GM12878 (cell line): ENCODE measurements at regions not wholly inside any gene's neighbourhood (a gene's known extent, or its start where the extent isn't known, plus 50 kb on each side); places are given as distances from the start of the nearest gene placed in this dataset.

Source experiments
- ATAC-seq: fragments of 200-7000 bp; cut with Tn5 transposase; 3 replicates; pipeline ENCODE4 v1.9.1; 2020; ENCODE audit warnings: mild to moderate bottlenecking, moderate library complexity
- BruUV-seq: library from RNA; stranded (reverse); fragments of 400-500 nt; replicated peaks from 2 replicates; lab custom pipeline; 2021; lab: Mats Ljungman, UMichigan
- CTCF ChIA-PET: fragments of 300-600 bp; sonication (Branson Sonifier 250); formaldehyde crosslinking; extraction: SDS; loops from one replicate; lab custom pipeline; 2021; ENCODE audit warnings: inconsistent platforms; lab: Yijun Ruan, JAX
- POLR2A ChIA-PET: fragments of 350-600 bp; formaldehyde crosslinking; extraction: SDS; loops from one replicate; lab custom pipeline; 2021; ENCODE audit warnings: inconsistent platforms; lab: Charles Lee
- RAD21 ChIA-PET: fragments of 300-600 bp; sonication (Branson Sonifier 250); formaldehyde crosslinking; loops from one replicate; lab custom pipeline; 2023; ENCODE audit warnings: antibody characterized with exemption; ENCODE audit not compliant: unreplicated experiment; lab: Charles Lee
- SMC1A ChIA-PET: fragments of 300-600 bp; sonication (Branson Sonifier 250); formaldehyde crosslinking; loops from one replicate; lab custom pipeline; 2023; ENCODE audit not compliant: unreplicated experiment, uncharacterized antibody; lab: Charles Lee
- DNase-seq: peaks from one replicate; pipeline ENCODE4 v3.0.0-alpha.2; 2011; ENCODE audit warnings: low read depth, low spot score
- FAIRE-seq: peaks from 3 replicates; lab custom pipeline; 2011; peaks lifted over from hg19 to GRCh38; lab: Jason Lieb, UNC
- H2AFZ ChIP-seq: 2 replicates; pipeline ENCODE4 v1.6.0; 2011; ENCODE audit warnings: low read depth, low read length, control low read depth; ENCODE audit not compliant: control insufficient read depth
- H3K27ac ChIP-seq: 2 replicates; pipeline ENCODE4 v1.5.1; 2011; ENCODE audit warnings: control low read depth; ENCODE audit not compliant: control insufficient read depth, insufficient read depth
- H3K27me3 ChIP-seq, 2 experiments: replicated peaks in 1 of 2; 2 replicates each; pipeline versions ENCODE4 v1.6.0 to v1.6.1; 2011; ENCODE audit warnings: low read length in 1 of 2; ENCODE audit not compliant: control insufficient read depth in 2 of 2, insufficient read depth in 2 of 2
- H3K36me3 ChIP-seq, 2 experiments: 2 replicates each; pipeline ENCODE4 v1.5.1; 2011; ENCODE audit warnings: low read length in 1 of 2; ENCODE audit not compliant: control insufficient read depth in 2 of 2, insufficient read depth in 2 of 2
- H3K4me1 ChIP-seq: 2 replicates; pipeline ENCODE4 v1.6.1; 2011; ENCODE audit warnings: mild to moderate bottlenecking, low read length, moderate library complexity, mixed read lengths; ENCODE audit not compliant: control insufficient read depth, insufficient read depth
- H3K4me2 ChIP-seq: 2 replicates; pipeline ENCODE4 v1.6.0; 2011; ENCODE audit warnings: control low read depth; ENCODE audit not compliant: control insufficient read depth, insufficient read depth
- H3K4me3 ChIP-seq: fragments of 200-600 bp; sonication (generic); 2 replicates; pipeline ENCODE4 v1.5.1; 2016
- H3K79me2 ChIP-seq: 2 replicates; pipeline ENCODE4 v1.6.0; 2011; ENCODE audit warnings: low read length; ENCODE audit not compliant: control insufficient read depth, insufficient read depth
- H3K9ac ChIP-seq: 2 replicates; pipeline ENCODE4 v1.8.0; 2011; ENCODE audit warnings: low read length, control low read depth, mixed read lengths; ENCODE audit not compliant: control insufficient read depth, insufficient read depth
- H3K9me3 ChIP-seq: replicated peaks from 3 replicates; pipeline ENCODE4 v1.5.1; 2011; ENCODE audit warnings: mild to moderate bottlenecking, low read length; ENCODE audit not compliant: control insufficient read depth, insufficient read depth
- H4K20me1 ChIP-seq: 2 replicates; pipeline ENCODE4 v1.6.0; 2011; ENCODE audit not compliant: control insufficient read depth, insufficient read depth
- ASH2L ChIP-seq: fragments of 300-600, 200-600 bp; sonication (generic); IDR thresholded peaks from 2 replicates; pipeline ENCODE4 v1.6.1; 2017; ENCODE audit warnings: low read depth, mild to moderate bottlenecking, borderline replicate concordance
- BCL11A ChIP-seq: IDR thresholded peaks from 2 replicates; pipeline ENCODE4 v1.6.1; 2011; ENCODE audit warnings: low read depth, low read length
- CUX1 ChIP-seq: IDR thresholded peaks from 2 replicates; pipeline ENCODE4 v1.6.1; 2012; ENCODE audit warnings: improper control_type of control experiment, low read depth, low read length; ENCODE audit not compliant: insufficient replicate concordance
- HDGF ChIP-seq: fragments of 450-650 bp; IDR thresholded peaks from 2 replicates; pipeline ENCODE4 v1.6.1; 2016; ENCODE audit warnings: antibody characterized with exemption
- IRF4 ChIP-seq: IDR thresholded peaks from 2 replicates; pipeline ENCODE4 v1.6.1; 2011; ENCODE audit warnings: low read depth, low read length
- MEF2A ChIP-seq: IDR thresholded peaks from 2 replicates; pipeline ENCODE4 v1.6.1; 2011; ENCODE audit warnings: low read depth, mild to moderate bottlenecking, low read length, moderate library complexity; ENCODE audit not compliant: insufficient read depth
- MEF2B ChIP-seq: fragments of 450-650 bp; IDR thresholded peaks from 2 replicates; pipeline ENCODE4 v1.6.1; 2018; ENCODE audit warnings: mild to moderate bottlenecking, moderate library complexity; ENCODE audit not compliant: partially characterized antibody, poor library complexity, severe bottlenecking
- NR2C1 ChIP-seq: fragments of 450-650 bp; IDR thresholded peaks from 2 replicates; pipeline ENCODE4 v1.6.1; 2017; ENCODE audit warnings: antibody characterized with exemption, mild to moderate bottlenecking, moderate library complexity
- TAF1 ChIP-seq: IDR thresholded peaks from 2 replicates; pipeline ENCODE4 v1.6.1; 2011; ENCODE audit warnings: mild to moderate bottlenecking, low read depth, low read length, borderline replicate concordance
- WGBS: methylation state at CpG from one replicate; pipeline ENCODE4 v1.1.6; 2016; ENCODE audit warnings: low lambda C conversion rate; ENCODE audit not compliant: insufficient replicate concordance, insufficient coverage; ENCODE audit errors: missing lambda C conversion rate; 5-methylcytosine and 5-hydroxymethylcytosine counted together
- in situ Hi-C: fragments of 300-500 bp; cut with MboI; formaldehyde crosslinking; loops from 9 replicates; pipeline ENCODE4 v1.14.3; 2018; ENCODE audit warnings: mixed read lengths
- intact Hi-C: fragments of 100-400 bp; cut with micrococcal nuclease; formaldehyde crosslinking; loops from one replicate; pipeline ENCODE4 v1.14.2; 2022; ENCODE audit not compliant: unreplicated experiment
- TF ChIP-seq, protein P1 (sequence below): IDR thresholded peaks from 2 replicates; pipeline ENCODE4 v1.6.1; 2011; ENCODE audit warnings: low read depth, mild to moderate bottlenecking, low read length, moderate library complexity, borderline replicate concordance; ENCODE audit errors: extremely low read depth

DNA sequence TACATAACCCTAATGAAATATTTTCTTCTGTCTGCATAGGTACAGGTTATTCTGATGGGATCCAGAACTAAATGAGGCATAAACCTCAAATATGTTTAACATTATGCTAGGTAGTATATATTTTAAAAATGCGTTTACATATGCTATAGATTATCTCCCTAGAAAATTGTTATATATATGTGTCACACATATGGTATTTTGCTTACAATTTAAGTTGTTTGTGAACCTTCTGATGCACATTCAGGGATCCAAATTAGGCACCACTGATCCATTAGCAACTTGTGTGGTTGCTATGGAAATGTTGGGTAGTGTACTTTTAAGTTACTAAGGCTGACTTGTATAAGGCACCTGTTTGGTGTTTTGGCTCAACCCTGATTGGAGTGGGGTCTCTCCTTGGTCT lies 456.7 kb downstream of the AEBP2 start:
- TF ChIP-seq, protein P1, sequence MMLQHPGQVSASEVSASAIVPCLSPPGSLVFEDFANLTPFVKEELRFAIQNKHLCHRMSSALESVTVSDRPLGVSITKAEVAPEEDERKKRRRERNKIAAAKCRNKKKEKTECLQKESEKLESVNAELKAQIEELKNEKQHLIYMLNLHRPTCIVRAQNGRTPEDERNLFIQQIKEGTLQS, result no peak
- TF ChIP-seq MEF2A (no peak), IRF4 (no peak), BCL11A (no peak), TAF1 (no peak), CUX1 (no peak), MEF2B (no peak), ASH2L (no peak), HDGF (no peak), NR2C1 (no peak)
- in situ Hi-C loops, result no loop called here
- Histone ChIP-seq H3K27ac (no peak overlapping the region), H3K9ac (no peak overlapping the region), H3K4me3 (no peak overlapping the region), H2AFZ (no peak overlapping the region), H3K4me1 (no peaks in the 10 kb centered on the region), H3K9me3 (no peaks in the 10 kb centered on the region), H3K4me2 (no peak overlapping the region), H4K20me1 (no peaks in the 10 kb centered on the region), H3K36me3 (no peaks in the 10 kb centered on the region), H3K79me2 (no peaks in the 10 kb centered on the region), H3K27me3 (no peaks in the 10 kb centered on the region)
- no TSS peak for BruUV-seq
- RAD21 ChIA-PET, result interaction anchor here (1.2 to 3.9 kb wide), 4 partner anchors 9 to 49 kb away, joined by 3 to 26 read pairs (median 12); no protein-coding TSS in a partner anchor
- POLR2A ChIA-PET, result no interaction called here
- CTCF ChIA-PET, result interaction anchor here (5.6 kb wide), 1 partner anchor 19 kb away, joined by 48 read pairs; no protein-coding TSS in a partner anchor
- 60% methylated on average over 1 of the region's 1 CpG for WGBS
- FAIRE-seq (no peak), ATAC-seq (no peak), DNase-seq (no peak)
- intact Hi-C loops, result loop anchor here (10.0 kb wide), 1 partner anchor 421 kb away; no protein-coding TSS in a partner anchor
- SMC1A ChIA-PET, result interaction anchor here (0.7 to 5.4 kb wide), 5 partner anchors 14 to 316 kb away, joined by 3 to 44 read pairs (median 5); no protein-coding TSS in a partner anchor
